GM18868 (cell line): ENCODE measurements at regions not wholly inside any gene's neighbourhood (a gene's known extent, or its start where the extent isn't known, plus 50 kb on each side); places are given as distances from the start of the nearest gene placed in this dataset.
A peak's percentile ranks its signal among the peaks of the same experiment; 100 is the strongest.

Source experiments
- ATAC-seq: cut with Tn5 transposase; IDR thresholded peaks from one replicate; pipeline ENCODE4 v1.9.1; 2021; ENCODE audit warnings: mild to moderate bottlenecking, moderate library complexity; ENCODE audit not compliant: unreplicated experiment

GRCh38 chr13:30151388-30151787, 156.0 kb downstream of the KATNAL1 start:
- no peak for ATAC-seq

GRCh38 chr13:30149248-30149647, 158.1 kb downstream of the KATNAL1 start:
- no peak for ATAC-seq

- ATAC-seq: no peak
Measured at GRCh38 chr13:30148786-30149185, 158.6 kb downstream of the KATNAL1 start.

- ATAC-seq: no peak
Measured at GRCh38 chr13:30148171-30148754, 159.1 kb downstream of the KATNAL1 start.

- ATAC-seq: no peak
Measured at GRCh38 chr13:30147421-30147820, 159.9 kb downstream of the KATNAL1 start.

- ATAC-seq: no peak
Measured at GRCh38 chr13:30147015-30147414, 160.3 kb downstream of the KATNAL1 start.

GRCh38 chr13:30145709-30146367, 161.5 kb downstream of the KATNAL1 start:
- peak; percentile 60 for ATAC-seq

- no peak for ATAC-seq
Measured at GRCh38 chr13:30143666-30144400, 163.5 kb downstream of the KATNAL1 start.

GRCh38 chr13:30142486-30143211, 164.7 kb downstream of the KATNAL1 start:
- peak; percentile 25 for ATAC-seq

GRCh38 chr13:30141775-30142485, 165.4 kb downstream of the KATNAL1 start:
- ATAC-seq: no peak

GRCh38 chr13:30140973-30141372, 166.4 kb downstream of the KATNAL1 start:
- ATAC-seq: peak; percentile 30

- ATAC-seq: no peak
Measured at GRCh38 chr13:30138511-30138910, 168.8 kb downstream of the KATNAL1 start.

GRCh38 chr13:30135868-30136267, 171.5 kb downstream of the KATNAL1 start:
- no peak for ATAC-seq

- no peak for ATAC-seq
Measured at GRCh38 chr13:30135351-30135750, 172.0 kb downstream of the KATNAL1 start.

GRCh38 chr13:30134578-30134977, 172.8 kb downstream of the KATNAL1 start:
- no peak for ATAC-seq

- no peak for ATAC-seq
Measured at GRCh38 chr13:30133996-30134395, 173.4 kb downstream of the KATNAL1 start.

GRCh38 chr13:30133554-30133912, 173.8 kb downstream of the KATNAL1 start:
- no peak for ATAC-seq

GRCh38 chr13:30132623-30133553, 174.5 kb downstream of the KATNAL1 start:
- peak; percentile 96 for ATAC-seq

- no peak for ATAC-seq
Measured at GRCh38 chr13:30129411-30129810, 177.9 kb downstream of the KATNAL1 start.

- ATAC-seq: no peak
Measured at GRCh38 chr13:30128591-30128990, 178.8 kb downstream of the KATNAL1 start.
